ENCODE measurements at regions not wholly inside any gene's neighbourhood (a gene's known extent, or its start where the extent isn't known, plus 50 kb on each side); places are given as distances from the start of the nearest gene placed in this dataset.
"Not testable (repeated sequence)": the region's sequence is repeated elsewhere in the genome, so short reads cannot be mapped to it uniquely, and the experiment has no call there.

GRCh38 chr6:5837323-5837722 lies 169.4 kb downstream of the NRN1 start:
- DNase-seq (ENCODE audit: low spot score), result no peak

- not testable (repeated sequence) for DNase-seq (ENCODE audit: low spot score)
These were observed 170.1 kb downstream of the NRN1 start for GRCh38 chr6:5836597-5836996.

- DNase-seq (ENCODE audit: low spot score), result no peak
These were observed 173.6 kb downstream of the NRN1 start for GRCh38 chr6:5833120-5833519.

- DNase-seq (ENCODE audit: low spot score), result no peak
These were observed 174.1 kb downstream of the NRN1 start for GRCh38 chr6:5832668-5833067.

GRCh38 chr6:5831219-5831862 lies 175.4 kb downstream of the NRN1 start:
- DNase-seq (ENCODE audit: low spot score), result peak; percentile 66

- DNase-seq (ENCODE audit: low spot score), result no peak
These were observed 178.4 kb downstream of the NRN1 start for GRCh38 chr6:5828296-5828695.

GRCh38 chr6:5827056-5827904 lies 179.4 kb downstream of the NRN1 start:
- DNase-seq (ENCODE audit: low spot score), result no peak

- not testable (repeated sequence) for DNase-seq (ENCODE audit: low spot score)
These were observed 182.2 kb downstream of the NRN1 start for GRCh38 chr6:5824382-5824983.

Data from activated CD4-positive, alpha-beta T cell treated with anti-CD3 and anti-CD28 coated beads, Interleukin-2, Interleukin-4, amounts not matched to agents 100 ng/mL and 50 ng/mL, durations not matched to agents 16 hours and 8 hours (primary cell).